Erythroblast (primary cell): ENCODE measurements at regions not wholly inside any gene's neighbourhood (a gene's known extent, or its start where the extent isn't known, plus 50 kb on each side); places are given as distances from the start of the nearest gene placed in this dataset.

ENCODE experiments used
- GATA1 ChIP-seq: IDR thresholded peaks from 2 replicates; pipeline ENCODE4 v1.6.1; 2011; ENCODE audit warnings: low read depth, mild to moderate bottlenecking, control low read depth, low read length, moderate library complexity
- POLR2A ChIP-seq: IDR thresholded peaks from 2 replicates; pipeline ENCODE4 v1.6.1; 2011; ENCODE audit warnings: mild to moderate bottlenecking, low read length

GRCh38 chr1:22254756-22255155 is 111.9 kb upstream of the WNT4 start:
- TF ChIP-seq POLR2A (no peak), GATA1 (no peak)
